HCT116 (cell line): ENCODE measurements at regions not wholly inside any gene's neighbourhood (a gene's known extent, or its start where the extent isn't known, plus 50 kb on each side); places are given as distances from the start of the nearest gene placed in this dataset.

Source experiments
- ATAC-seq: fragments of 200-7000 bp; cut with Tn5 transposase; 2 replicates; pipeline ENCODE4 v1.9.1; 2020; ENCODE audit warnings: mild to moderate bottlenecking, moderate library complexity
- BruUV-seq: library from RNA; stranded (reverse); fragments of 400-500 nt; replicated peaks from 2 replicates; lab custom pipeline; 2021; lab: Mats Ljungman, UMichigan
- CTCF ChIA-PET: fragments of 300-600 bp; sonication (Branson Sonifier 250); formaldehyde crosslinking; loops from one replicate; lab custom pipeline; 2021; ENCODE audit warnings: antibody characterized with exemption; lab: Charles Lee
- POLR2A ChIA-PET: fragments of 300-600, 350-600 bp; sonication (Branson Sonifier 250); formaldehyde crosslinking; loops from one replicate; lab custom pipeline; 2021; ENCODE audit warnings: antibody characterized with exemption; lab: Charles Lee
- RAD21 ChIA-PET, 2 experiments: fragments of 300-600 bp; sonication (Branson Sonifier 250); formaldehyde crosslinking; loops; one replicate each; lab custom pipeline; 2023; ENCODE audit warnings: low total read pairs in 2 of 2; ENCODE audit not compliant: uncharacterized antibody in 2 of 2, unreplicated experiment in 2 of 2, low non-redundant PET in 1 of 2; lab: Charles Lee
- DNase-seq: peaks from one replicate; pipeline ENCODE4 v3.0.0-alpha.2; 2010; ENCODE audit warnings: low read depth, low spot score
- H2AFZ ChIP-seq: fragments of 200-600 bp; shearing (Covaris generic), sonication (generic); 2 replicates; pipeline ENCODE4 v1.6.1; 2017; ENCODE audit warnings: low read depth, mixed run types, mixed read lengths, antibody characterized with exemption, low read length; ENCODE audit not compliant: poor library complexity, severe bottlenecking
- H3K27ac ChIP-seq: 2 replicates; pipeline ENCODE4 v1.5.1; 2012; ENCODE audit warnings: low read depth, low read length
- H3K27me3 ChIP-seq: fragments of 200-600 bp; sonication (generic); 2 replicates; pipeline ENCODE4 v1.6.1; 2016; ENCODE audit warnings: mixed run types, low read length, mixed read lengths; ENCODE audit not compliant: insufficient read depth
- H3K36me3 ChIP-seq, 2 experiments: fragments of 200-500 bp in 1 of 2; fragments of 200-600 bp in 1 of 2; sonication (Bioruptor generic) in 1 of 2; sonication (generic) in 1 of 2; 2 replicates each; pipeline versions ENCODE4 v1.5.1 to v1.6.1; 2014 to 2016; ENCODE audit warnings: low read length in 2 of 2, inconsistent platforms in 1 of 2, mixed read lengths in 1 of 2, mixed run types in 1 of 2; ENCODE audit not compliant: insufficient read depth in 2 of 2, control insufficient read depth in 1 of 2
- H3K4me1 ChIP-seq, 2 experiments: fragments of 200-600 bp in 1 of 2; sonication (generic) in 1 of 2; 2 replicates each; pipeline versions ENCODE4 v1.5.1 to v1.6.1; 2012 to 2017; ENCODE audit warnings: low read length in 2 of 2, inconsistent platforms in 1 of 2, mild to moderate bottlenecking in 1 of 2, mixed read lengths in 1 of 2, mixed run types in 1 of 2, moderate library complexity in 1 of 2; ENCODE audit not compliant: insufficient read depth in 2 of 2, control insufficient read depth in 1 of 2
- H3K4me2 ChIP-seq: fragments of 200-600 bp; sonication (generic); 2 replicates; pipeline ENCODE4 v1.6.1; 2017; ENCODE audit warnings: mixed run types, low read length, mixed read lengths
- H3K4me3 ChIP-seq, 2 experiments: fragments of 200-600 bp in 1 of 2; sonication (generic) in 1 of 2; replicated peaks in 1 of 2; 2 replicates each; pipeline ENCODE4 v1.5.1; 2011 to 2016; ENCODE audit warnings: low read length in 2 of 2, control low read depth in 1 of 2, low read depth in 1 of 2, mild to moderate bottlenecking in 1 of 2, mixed read lengths in 1 of 2, mixed run types in 1 of 2
- H3K79me2 ChIP-seq: fragments of 200-600 bp; sonication (generic); 2 replicates; pipeline ENCODE4 v1.6.1; 2017; ENCODE audit warnings: mild to moderate bottlenecking, mixed run types, low read length, moderate library complexity, mixed read lengths; ENCODE audit not compliant: insufficient read depth
- H3K9ac ChIP-seq: fragments of 200-600 bp; sonication (generic); 2 replicates; pipeline ENCODE4 v1.6.1; 2016; ENCODE audit warnings: low read length, mixed read lengths
- H3K9me2 ChIP-seq: fragments of 200-600 bp; sonication (generic), shearing (Covaris generic); 2 replicates; pipeline ENCODE4 v1.6.1; 2017; ENCODE audit warnings: mixed run types, mild to moderate bottlenecking, moderate library complexity; ENCODE audit not compliant: insufficient read depth
- H3K9me3 ChIP-seq, 2 experiments: fragments of 200-500 bp in 1 of 2; fragments of 200-600 bp in 1 of 2; sonication (Bioruptor generic) in 1 of 2; sonication (generic) in 1 of 2; 2 replicates each; pipeline ENCODE4 v1.6.1; 2014 to 2017; ENCODE audit warnings: low read length in 2 of 2, mixed read lengths in 2 of 2, inconsistent platforms in 1 of 2, low read depth in 1 of 2, mild to moderate bottlenecking in 1 of 2, mixed run types in 1 of 2, moderate library complexity in 1 of 2; ENCODE audit not compliant: control insufficient read depth in 1 of 2, insufficient read depth in 1 of 2
- H4K20me1 ChIP-seq: fragments of 200-600 bp; sonication (generic), shearing (Covaris generic); 2 replicates; pipeline ENCODE4 v1.6.1; 2017; ENCODE audit warnings: mixed run types, mild to moderate bottlenecking, moderate library complexity; ENCODE audit not compliant: insufficient read depth
- EGR1 ChIP-seq: IDR thresholded peaks from 2 replicates; pipeline ENCODE4 v1.6.1; 2012; ENCODE audit warnings: low read depth
- ELF1 ChIP-seq: IDR thresholded peaks from 2 replicates; pipeline ENCODE4 v1.6.1; 2012; ENCODE audit warnings: low read depth, borderline replicate concordance
- EZH2 ChIP-seq: fragments of 200-600 bp; sonication (generic); IDR thresholded peaks from 2 replicates; pipeline ENCODE4 v1.6.1; 2017; ENCODE audit warnings: antibody characterized with exemption, mixed run types
- JUND ChIP-seq: IDR thresholded peaks from 2 replicates; pipeline ENCODE4 v1.6.1; 2012
- POLR2AphosphoS5 ChIP-seq: IDR thresholded peaks from 2 replicates; pipeline ENCODE4 v1.6.1; 2011; ENCODE audit warnings: mild to moderate bottlenecking, low read depth, low read length, moderate library complexity
- RAD21 ChIP-seq: IDR thresholded peaks from 2 replicates; pipeline ENCODE4 v1.6.1; 2012; ENCODE audit warnings: low read depth, mild to moderate bottlenecking
- SRF ChIP-seq: IDR thresholded peaks from 2 replicates; pipeline ENCODE4 v1.6.1; 2012; ENCODE audit warnings: low read depth
- TCF7L2 ChIP-seq: IDR thresholded peaks from 2 replicates; pipeline ENCODE4 v1.7.0; 2011; ENCODE audit warnings: borderline replicate concordance, inconsistent platforms; ENCODE audit not compliant: insufficient read depth, insufficient read length; ENCODE audit errors: extremely low read depth
- YY1 ChIP-seq: IDR thresholded peaks from 2 replicates; pipeline ENCODE4 v1.6.1; 2011; ENCODE audit warnings: low read length, low read depth, moderate library complexity, mild to moderate bottlenecking; ENCODE audit not compliant: insufficient replicate concordance; ENCODE audit errors: extremely low read depth
- ZFX ChIP-seq: fragments of 450-650 bp; IDR thresholded peaks from 2 replicates; pipeline ENCODE4 v1.6.1; 2017
- ZNF274 ChIP-seq: fragments of 200-500 bp; sonication (Bioruptor generic); IDR thresholded peaks from 2 replicates; pipeline ENCODE4 v1.6.1; 2014; ENCODE audit warnings: mild to moderate bottlenecking, low read depth, low read length, inconsistent platforms
- intact Hi-C: fragments of 100-400 bp; cut with micrococcal nuclease; formaldehyde crosslinking; loops from 2 replicates; pipeline ENCODE4 v1.10.0; 2022
- TF ChIP-seq, protein P1 (sequence below): IDR thresholded peaks from 2 replicates; pipeline ENCODE4 v1.6.1; 2012
- TF ChIP-seq, protein P2 (sequence below): IDR thresholded peaks from 2 replicates; pipeline ENCODE4 v1.6.1; 2012
- TF ChIP-seq, protein P3 (sequence below), 3 experiments: fragments of 200-600 bp in 1 of 3; sonication (generic) in 1 of 3; IDR thresholded peaks in 2 of 3; conservative IDR thresholded peaks in 1 of 3; 2 replicates each; pipeline ENCODE4 v1.5.1; 2012 to 2017; ENCODE audit warnings: low read depth in 2 of 3, low read length in 2 of 3, antibody characterized with exemption in 1 of 3, borderline replicate concordance in 1 of 3, control low read depth in 1 of 3, mild to moderate bottlenecking in 1 of 3, mixed read lengths in 1 of 3, mixed run types in 1 of 3, moderate library complexity in 1 of 3; ENCODE audit not compliant: insufficient read depth in 1 of 3
- TF ChIP-seq, protein P4 (sequence below): IDR thresholded peaks from 2 replicates; pipeline ENCODE4 v1.6.1; 2011; ENCODE audit warnings: mild to moderate bottlenecking, low read length, moderate library complexity; ENCODE audit not compliant: insufficient replicate concordance; ENCODE audit errors: extremely low read depth

DNA sequence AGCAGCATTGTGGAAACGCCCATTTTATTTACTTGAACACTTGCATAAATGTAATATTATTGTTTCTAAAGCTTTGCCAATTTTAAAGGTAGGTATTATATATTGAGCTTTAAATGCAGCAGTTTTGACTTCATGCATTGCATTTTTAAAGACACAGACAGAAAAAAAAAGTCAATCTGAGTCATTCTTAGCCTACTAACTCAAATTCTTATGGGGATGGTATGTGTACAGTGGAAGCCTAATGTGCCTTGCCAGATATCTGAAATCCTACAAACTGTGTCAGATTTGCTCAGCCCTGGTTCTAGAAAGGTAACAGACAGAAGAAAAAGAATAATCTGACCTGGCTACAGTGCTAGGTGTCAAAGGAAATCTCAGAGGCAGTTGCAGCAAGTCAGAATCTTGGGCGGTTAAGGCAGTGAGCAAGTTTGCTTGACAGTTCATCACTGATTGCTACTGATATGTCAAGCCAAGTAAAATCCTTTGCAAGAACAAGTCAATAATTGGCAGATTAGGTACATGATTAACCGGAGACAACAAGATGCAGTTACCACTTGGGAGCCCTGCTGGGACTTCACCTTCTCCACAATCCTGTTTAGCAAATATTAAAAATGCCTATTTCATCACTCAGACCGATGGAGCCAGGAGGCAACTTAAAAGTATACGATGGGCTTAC lies 224.8 kb upstream of the WWC1 start:
- TF ChIP-seq, protein P1, sequence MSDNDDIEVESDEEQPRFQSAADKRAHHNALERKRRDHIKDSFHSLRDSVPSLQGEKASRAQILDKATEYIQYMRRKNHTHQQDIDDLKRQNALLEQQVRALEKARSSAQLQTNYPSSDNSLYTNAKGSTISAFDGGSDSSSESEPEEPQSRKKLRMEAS = no peak
- TF ChIP-seq EZH2 (no peak), JUND (no peak), ZNF274 (no peak), YY1 (no peak)
- TF ChIP-seq, protein P2, sequence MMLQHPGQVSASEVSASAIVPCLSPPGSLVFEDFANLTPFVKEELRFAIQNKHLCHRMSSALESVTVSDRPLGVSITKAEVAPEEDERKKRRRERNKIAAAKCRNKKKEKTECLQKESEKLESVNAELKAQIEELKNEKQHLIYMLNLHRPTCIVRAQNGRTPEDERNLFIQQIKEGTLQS = no peak
- TF ChIP-seq, all 23 proteins: peak for 0
- Histone ChIP-seq H3K27ac (no peak overlapping the region), H2AFZ (no peak overlapping the region), H3K4me1 (no peaks in the 10 kb centered on the region), H3K27me3 (peaks cover 61% of the 10 kb centered on the region), H3K9ac (no peak overlapping the region), H3K36me3 (no peaks in the 10 kb centered on the region), H3K9me3 (no peaks in the 10 kb centered on the region), H3K9me2 (no peaks in the 10 kb centered on the region), H3K4me2 (no peak overlapping the region), H3K79me2 (no peaks in the 10 kb centered on the region), H4K20me1 (no peaks in the 10 kb centered on the region), H3K4me3 (no peak overlapping the region)
- BruUV-seq = no TSS peak
- DNase-seq (no peak), ATAC-seq (no peak)
- ChIA-PET CTCF (no interaction called here), RAD21 (no interaction called here), POLR2A (no interaction called here)
- intact Hi-C loops = no loop called here

DNA sequence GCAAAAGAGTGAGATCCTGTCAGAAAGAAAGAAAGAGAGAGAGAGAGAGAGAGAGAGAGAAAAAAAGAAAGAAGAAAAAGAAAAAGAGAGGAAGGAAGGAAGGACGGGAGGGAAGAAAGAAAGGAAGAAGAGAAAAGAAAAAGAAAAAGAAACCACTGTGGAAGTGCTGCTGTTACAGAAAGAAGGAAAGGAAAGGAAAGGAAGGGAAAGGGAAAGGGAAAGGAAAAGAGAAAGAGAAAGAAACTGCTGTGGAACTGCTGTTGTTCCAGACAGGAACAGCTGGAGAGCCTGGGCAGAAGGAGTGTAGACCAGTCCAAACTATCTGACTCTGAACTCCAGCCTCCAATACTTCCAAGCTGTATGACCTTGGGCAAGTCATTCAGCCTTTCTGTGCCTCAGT lies 220.7 kb upstream of the WWC1 start:
- H3K79me2 ChIP-seq = no peaks in the 10 kb centered on the region
- no peak overlapping the region for H3K4me2 ChIP-seq
- no peak overlapping the region for H3K9ac ChIP-seq
- ChIA-PET CTCF (no interaction called here), POLR2A (no interaction called here), RAD21 (no interaction called here)
- no peak overlapping the region for H3K4me3 ChIP-seq
- H3K4me1 ChIP-seq = no peaks in the 10 kb centered on the region
- DNase-seq = no peak
- no TSS peak for BruUV-seq
- intact Hi-C loops = no loop called here
- no peaks in the 10 kb centered on the region for H3K36me3 ChIP-seq
- no peaks in the 10 kb centered on the region for H4K20me1 ChIP-seq
- H3K9me3 ChIP-seq = no peaks in the 10 kb centered on the region
- peaks cover 39% of the 10 kb centered on the region for H3K27me3 ChIP-seq
- H3K27ac ChIP-seq = no peak overlapping the region
- no peak overlapping the region for H2AFZ ChIP-seq
- no peak for ATAC-seq
- no peaks in the 10 kb centered on the region for H3K9me2 ChIP-seq
- TF ChIP-seq RAD21 = no peak
- no peak for TF ChIP-seq EZH2
- TF ChIP-seq EGR1 = no peak
- TF ChIP-seq POLR2AphosphoS5 = no peak
- no peak for TF ChIP-seq JUND
- no peak for TF ChIP-seq TCF7L2
- no peak for TF ChIP-seq ZNF274
- TF ChIP-seq, protein P3, sequence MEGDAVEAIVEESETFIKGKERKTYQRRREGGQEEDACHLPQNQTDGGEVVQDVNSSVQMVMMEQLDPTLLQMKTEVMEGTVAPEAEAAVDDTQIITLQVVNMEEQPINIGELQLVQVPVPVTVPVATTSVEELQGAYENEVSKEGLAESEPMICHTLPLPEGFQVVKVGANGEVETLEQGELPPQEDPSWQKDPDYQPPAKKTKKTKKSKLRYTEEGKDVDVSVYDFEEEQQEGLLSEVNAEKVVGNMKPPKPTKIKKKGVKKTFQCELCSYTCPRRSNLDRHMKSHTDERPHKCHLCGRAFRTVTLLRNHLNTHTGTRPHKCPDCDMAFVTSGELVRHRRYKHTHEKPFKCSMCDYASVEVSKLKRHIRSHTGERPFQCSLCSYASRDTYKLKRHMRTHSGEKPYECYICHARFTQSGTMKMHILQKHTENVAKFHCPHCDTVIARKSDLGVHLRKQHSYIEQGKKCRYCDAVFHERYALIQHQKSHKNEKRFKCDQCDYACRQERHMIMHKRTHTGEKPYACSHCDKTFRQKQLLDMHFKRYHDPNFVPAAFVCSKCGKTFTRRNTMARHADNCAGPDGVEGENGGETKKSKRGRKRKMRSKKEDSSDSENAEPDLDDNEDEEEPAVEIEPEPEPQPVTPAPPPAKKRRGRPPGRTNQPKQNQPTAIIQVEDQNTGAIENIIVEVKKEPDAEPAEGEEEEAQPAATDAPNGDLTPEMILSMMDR (IDR thresholded peaks at IDR 0.05 in 2 of 3, conservative IDR thresholded peaks at IDR 0.05 in 1 of 3; ENCODE audit: borderline replicate concordance in 1 of 3, insufficient read depth in 1 of 3, low read depth in 2 of 3, low read length in 2 of 3) = no peak
- TF ChIP-seq ELF1 = no peak
- TF ChIP-seq, protein P1 = no peak
- TF ChIP-seq, protein P4, sequence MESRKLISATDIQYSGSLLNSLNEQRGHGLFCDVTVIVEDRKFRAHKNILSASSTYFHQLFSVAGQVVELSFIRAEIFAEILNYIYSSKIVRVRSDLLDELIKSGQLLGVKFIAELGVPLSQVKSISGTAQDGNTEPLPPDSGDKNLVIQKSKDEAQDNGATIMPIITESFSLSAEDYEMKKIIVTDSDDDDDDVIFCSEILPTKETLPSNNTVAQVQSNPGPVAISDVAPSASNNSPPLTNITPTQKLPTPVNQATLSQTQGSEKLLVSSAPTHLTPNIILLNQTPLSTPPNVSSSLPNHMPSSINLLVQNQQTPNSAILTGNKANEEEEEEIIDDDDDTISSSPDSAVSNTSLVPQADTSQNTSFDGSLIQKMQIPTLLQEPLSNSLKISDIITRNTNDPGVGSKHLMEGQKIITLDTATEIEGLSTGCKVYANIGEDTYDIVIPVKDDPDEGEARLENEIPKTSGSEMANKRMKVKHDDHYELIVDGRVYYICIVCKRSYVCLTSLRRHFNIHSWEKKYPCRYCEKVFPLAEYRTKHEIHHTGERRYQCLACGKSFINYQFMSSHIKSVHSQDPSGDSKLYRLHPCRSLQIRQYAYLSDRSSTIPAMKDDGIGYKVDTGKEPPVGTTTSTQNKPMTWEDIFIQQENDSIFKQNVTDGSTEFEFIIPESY = no peak
- TF ChIP-seq ZFX = no peak
- TF ChIP-seq YY1 = no peak
- TF ChIP-seq SRF = no peak
